ENCODE measurements at regions not wholly inside any gene's neighbourhood (a gene's known extent, or its start where the extent isn't known, plus 50 kb on each side); places are given as distances from the start of the nearest gene placed in this dataset.

GRCh38 chr12:115085594-115085993 lies 401.6 kb upstream of the TBX3 start:
- DNase-seq (ENCODE audit: low spot score) = no peak
- H3K4me1 ChIP-seq (ENCODE audit: control insufficient read depth in 4 of 4, insufficient read depth in 4 of 4, low read length in 3 of 4) = peaks cover 5 to 23% (median 17%) of the 10 kb centered on the region in 4 donors
- H3K9me3 ChIP-seq (ENCODE audit: control insufficient read depth in 4 of 4, low read length in 3 of 4) = no peaks in the 10 kb centered on the region
- no peak overlapping the region for H3K27ac ChIP-seq (ENCODE audit: low read depth in 1 of 2, low read length in 2 of 2)
- TF ChIP-seq FOXA2 (IDR thresholded peaks at IDR 0.05) = no peak
- TF ChIP-seq JUND (IDR thresholded peaks at IDR 0.05) = no peak
- TF ChIP-seq CTCF (IDR thresholded peaks at IDR 0.05; ENCODE audit: low read depth, low read length, missing input control) = no peak
- no peak for TF ChIP-seq YY1 (IDR thresholded peaks at IDR 0.05)
- no peak for TF ChIP-seq FOXA1 (IDR thresholded peaks at IDR 0.05)
- TF ChIP-seq ATF3 (IDR thresholded peaks at IDR 0.05) = no peak
- TF ChIP-seq SP1 (IDR thresholded peaks at IDR 0.05) = no peak
- no peak for TF ChIP-seq NR2F2 (IDR thresholded peaks at IDR 0.05)
- no peak for TF ChIP-seq GABPA (IDR thresholded peaks at IDR 0.05 in 1 of 2, conservative IDR thresholded peaks at IDR 0.05 in 1 of 2)
- no peak for TF ChIP-seq RAD21 (IDR thresholded peaks at IDR 0.05)
- H3K36me3 ChIP-seq (ENCODE audit: control insufficient read depth in 4 of 4, insufficient read depth in 3 of 4, low read depth in 1 of 4, low read length in 3 of 4) = no peaks in the 10 kb centered on the region
- no peak overlapping the region for H3K9ac ChIP-seq (ENCODE audit: low read depth in 1 of 2, low read length in 2 of 2)
- H3K27me3 ChIP-seq (ENCODE audit: control insufficient read depth in 4 of 4, insufficient read depth in 4 of 4, low read length in 3 of 4) = no peaks in the 10 kb centered on the region
- H3K4me3 ChIP-seq (ENCODE audit: low read depth in 1 of 3, low read length in 3 of 3) = no peak overlapping the region
- 88% methylated on average over 7 of the region's 7 CpGs for WGBS

- DNase-seq (ENCODE audit: low spot score) = no peak
- H3K27ac ChIP-seq (ENCODE audit: low read depth in 1 of 2, low read length in 2 of 2) = no peak overlapping the region
- peaks cover 0 to 3% (median 0%) of the 10 kb centered on the region in 4 donors for H3K9me3 ChIP-seq (ENCODE audit: control insufficient read depth in 4 of 4, low read length in 3 of 4)
- peaks cover 10 to 30% (median 25%) of the 10 kb centered on the region in 4 donors for H3K4me1 ChIP-seq (ENCODE audit: control insufficient read depth in 4 of 4, insufficient read depth in 4 of 4, low read length in 3 of 4)
- H3K4me3 ChIP-seq (ENCODE audit: low read depth in 1 of 3, low read length in 3 of 3) = no peak overlapping the region
- H3K27me3 ChIP-seq (ENCODE audit: control insufficient read depth in 4 of 4, insufficient read depth in 4 of 4, low read length in 3 of 4) = no peaks in the 10 kb centered on the region
- H3K36me3 ChIP-seq (ENCODE audit: control insufficient read depth in 4 of 4, insufficient read depth in 3 of 4, low read depth in 1 of 4, low read length in 3 of 4) = no peaks in the 10 kb centered on the region
- 51% methylated on average over 4 of the region's 4 CpGs for WGBS
- no peak for TF ChIP-seq CTCF (IDR thresholded peaks at IDR 0.05; ENCODE audit: low read depth, low read length, missing input control)
- TF ChIP-seq TAF1 (conservative IDR thresholded peaks at IDR 0.05) = no peak
- no peak for TF ChIP-seq EGR1 (IDR thresholded peaks at IDR 0.05; ENCODE audit: low read depth in 2 of 2)
- TF ChIP-seq MAX (IDR thresholded peaks at IDR 0.05) = no peak
- TF ChIP-seq HNF4A (conservative IDR thresholded peaks at IDR 0.05) = no peak
- no peak for TF ChIP-seq NR2F2 (IDR thresholded peaks at IDR 0.05)
- TF ChIP-seq YY1 (IDR thresholded peaks at IDR 0.05) = no peak
- TF ChIP-seq RXRA (IDR thresholded peaks at IDR 0.05) = no peak
- no peak for TF ChIP-seq HNF4G (IDR thresholded peaks at IDR 0.05)
- TF ChIP-seq ZBTB33 (IDR thresholded peaks at IDR 0.05) = no peak
- no peak for TF ChIP-seq GABPA (IDR thresholded peaks at IDR 0.05 in 1 of 2, conservative IDR thresholded peaks at IDR 0.05 in 1 of 2)
- TF ChIP-seq REST (IDR thresholded peaks at IDR 0.05) = no peak
- TF ChIP-seq FOXA1 (IDR thresholded peaks at IDR 0.05) = no peak
- no peak for TF ChIP-seq FOXA2 (IDR thresholded peaks at IDR 0.05)
- TF ChIP-seq ATF3 (IDR thresholded peaks at IDR 0.05) = no peak
- no peak for TF ChIP-seq JUND (IDR thresholded peaks at IDR 0.05)
- TF ChIP-seq RAD21 (IDR thresholded peaks at IDR 0.05) = no peak
- TF ChIP-seq SP1 (IDR thresholded peaks at IDR 0.05) = no peak
- peak overlapping the region in 1 of 2 donors; percentile 17 for H3K9ac ChIP-seq (ENCODE audit: low read depth in 1 of 2, low read length in 2 of 2)
Measured at GRCh38 chr12:115079760-115080159, 395.8 kb upstream of the TBX3 start.

Measured in liver (tissue), 8 donors.